ENCODE measurements at regions not wholly inside any gene's neighbourhood (a gene's known extent, or its start where the extent isn't known, plus 50 kb on each side); places are given as distances from the start of the nearest gene placed in this dataset.

GRCh38 chr6:14031516-14031915 lies 86.1 kb upstream of the CD83 start:
- DNase-seq: peak; percentile 35

- peak; percentile 96 for DNase-seq
These were observed 82.3 kb upstream of the CD83 start for GRCh38 chr6:14035071-14035847.

DNA sequence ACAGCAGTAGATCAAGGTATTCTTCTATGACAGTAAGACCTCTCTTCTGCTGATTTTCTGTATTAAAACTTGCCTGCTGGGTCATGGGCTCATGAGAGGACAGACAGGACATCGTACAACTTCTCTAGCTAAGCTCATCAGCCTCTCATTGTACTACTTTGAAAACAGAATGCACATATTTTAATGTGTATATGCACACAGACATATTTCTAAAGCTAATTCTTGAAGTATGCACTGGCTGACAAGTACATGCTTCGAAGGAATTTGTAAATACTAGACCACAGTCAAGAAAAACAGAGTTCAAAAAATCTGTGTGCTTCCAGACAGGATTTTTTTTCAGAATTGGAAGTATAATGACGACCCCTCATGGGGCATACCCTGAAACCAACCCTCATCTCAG lies 81.7 kb upstream of the CD83 start:
- peak; percentile 37 for DNase-seq

GRCh38 chr6:14036911-14037310 lies 80.7 kb upstream of the CD83 start:
- no peak for DNase-seq

DNA sequence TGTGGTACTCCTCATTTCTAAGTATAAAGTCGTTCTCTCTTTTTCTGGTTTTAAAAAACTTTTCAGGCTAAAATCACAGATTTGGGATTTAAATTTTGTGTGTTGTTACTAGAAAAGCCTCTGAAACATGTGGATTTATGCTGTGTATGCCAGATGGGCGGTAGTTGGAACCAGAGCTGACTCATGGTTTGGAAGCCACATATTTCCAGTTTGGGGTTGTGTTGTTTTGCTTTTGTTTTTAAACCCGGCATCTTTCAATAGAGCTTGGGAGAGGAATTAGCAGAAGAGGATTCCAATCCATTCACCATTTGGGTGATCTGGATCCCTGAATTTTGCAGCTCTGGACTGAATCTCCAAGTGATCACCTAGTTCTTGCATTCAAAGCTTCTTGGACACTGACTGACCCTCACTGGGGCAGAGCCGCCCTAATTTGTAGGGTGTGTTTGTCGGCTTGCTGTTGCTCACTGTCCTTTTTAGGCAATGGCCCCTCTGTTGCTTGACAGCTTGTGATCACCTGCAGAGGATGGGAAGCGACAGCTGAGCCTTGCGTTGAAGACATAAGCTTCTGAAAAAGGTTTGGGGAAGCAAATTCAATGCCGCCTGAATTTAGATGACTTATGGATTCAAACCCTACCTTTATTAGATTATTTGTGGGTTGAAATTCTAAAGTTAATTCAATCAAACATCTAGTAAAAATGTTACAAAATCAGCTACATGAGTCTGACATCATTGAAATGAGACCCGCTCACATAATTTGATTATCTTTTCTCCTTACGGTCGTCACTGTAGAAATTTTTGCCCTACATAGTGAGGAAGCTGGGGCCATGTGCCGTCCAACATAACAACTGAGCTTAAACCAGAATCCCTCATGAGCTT lies 79.9 kb upstream of the CD83 start:
- DNase-seq: peak; percentile 78

GRCh38 chr6:14038467-14039437 lies 78.8 kb upstream of the CD83 start:
- DNase-seq: peak; percentile 69

- no peak for DNase-seq
These were observed 77.5 kb upstream of the CD83 start for GRCh38 chr6:14040042-14040441.

GRCh38 chr6:14046476-14047068 lies 71.0 kb upstream of the CD83 start:
- DNase-seq: peak; percentile 40

DNA sequence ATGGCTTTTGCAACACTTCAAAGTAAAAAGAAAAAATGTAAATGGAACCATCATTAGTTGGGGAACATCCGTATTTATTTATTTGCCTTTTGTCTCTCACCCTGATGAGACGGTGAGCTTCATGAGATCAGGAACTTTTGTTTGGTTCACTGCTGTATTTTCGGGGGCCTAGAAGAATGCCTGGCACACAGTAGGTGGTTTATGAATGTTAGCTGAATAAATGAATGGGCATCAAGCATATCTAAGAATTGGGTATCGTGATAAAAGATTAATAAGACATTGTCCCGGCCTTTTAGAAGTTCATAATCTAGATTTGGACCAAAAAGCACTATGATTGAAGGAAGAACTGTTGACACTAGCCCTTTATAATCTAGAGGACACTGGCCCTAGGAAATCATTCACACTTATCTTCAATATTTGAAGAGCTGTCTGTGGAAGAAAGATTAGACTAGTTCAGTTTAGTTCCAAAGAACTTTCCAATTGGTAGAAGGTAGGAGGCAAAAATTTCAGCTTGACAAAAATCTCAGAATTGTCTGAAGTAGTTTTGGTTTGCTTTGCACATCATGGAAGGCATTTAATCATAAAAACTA lies 70.3 kb upstream of the CD83 start:
- DNase-seq: no peak

DNA sequence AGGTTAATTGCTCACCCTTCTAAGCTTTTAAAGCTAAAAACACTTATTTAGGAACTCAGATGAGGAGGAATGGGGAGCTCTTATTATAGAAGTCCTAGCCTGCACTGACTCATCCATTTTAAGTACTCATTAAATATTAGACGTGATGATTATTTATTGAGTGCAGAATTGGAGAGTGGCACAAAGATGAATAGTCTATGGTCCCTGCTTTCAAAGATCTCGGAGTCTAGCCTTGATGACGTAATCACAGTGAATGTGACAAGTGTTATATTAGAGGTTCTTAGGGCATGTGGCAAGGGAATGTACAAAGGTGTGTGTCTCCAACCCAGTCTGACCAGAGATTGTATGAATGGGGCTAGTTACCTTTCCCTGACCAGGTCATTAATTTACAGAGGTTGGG lies 68.7 kb upstream of the CD83 start:
- DNase-seq: no peak

GRCh38 chr6:14051355-14051754 lies 66.2 kb upstream of the CD83 start:
- DNase-seq: no peak

- no peak for DNase-seq
These were observed 63.8 kb upstream of the CD83 start for GRCh38 chr6:14053811-14054210.

DNA sequence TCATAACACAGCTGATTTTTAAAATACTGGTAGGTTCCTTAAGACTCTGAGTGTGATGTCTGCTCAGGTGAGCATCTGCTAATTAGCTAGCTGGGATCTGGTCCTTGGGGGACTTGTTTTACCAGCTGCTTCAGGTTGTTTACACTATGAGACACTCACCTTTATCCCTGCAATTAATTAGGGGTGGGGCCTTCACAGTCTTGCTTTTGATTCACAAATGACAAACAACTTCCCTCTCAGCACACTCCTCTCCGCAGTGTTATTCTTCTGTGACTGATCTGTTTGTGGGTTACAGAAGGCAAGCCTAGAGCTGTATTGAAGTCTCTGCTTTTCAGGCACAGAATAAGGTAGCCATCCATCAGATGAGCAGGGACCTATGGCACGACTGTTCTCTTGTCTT lies 62.0 kb upstream of the CD83 start:
- no peak for DNase-seq

- DNase-seq: no peak
These were observed 59.4 kb upstream of the CD83 start for GRCh38 chr6:14058029-14058695.

- DNase-seq: no peak
These were observed 58.8 kb upstream of the CD83 start for GRCh38 chr6:14058735-14059134.

GRCh38 chr6:14059791-14060436 lies 57.7 kb upstream of the CD83 start:
- DNase-seq: no peak

- DNase-seq: no peak
These were observed 56.6 kb upstream of the CD83 start for GRCh38 chr6:14060971-14061370.

DNA sequence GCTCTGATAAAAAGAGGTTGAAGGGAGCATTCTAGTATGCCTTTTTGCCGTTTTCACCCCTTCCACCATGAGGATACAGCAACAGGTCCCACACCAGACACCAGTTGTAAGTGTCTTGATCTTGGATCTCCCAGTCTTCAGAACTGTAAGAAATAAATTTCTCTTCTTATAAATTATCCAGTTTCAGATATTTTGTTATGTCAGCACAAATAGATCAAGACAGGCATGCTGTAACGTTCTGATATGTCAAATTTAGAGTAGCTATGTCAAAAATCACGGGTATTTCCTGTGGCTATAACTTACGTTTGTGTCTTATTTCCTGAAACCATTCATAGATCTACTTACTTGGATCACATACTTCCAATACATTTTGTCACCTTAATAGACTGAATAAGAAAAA lies 55.9 kb upstream of the CD83 start:
- DNase-seq: no peak

GRCh38 chr6:14062345-14063029 lies 55.1 kb upstream of the CD83 start:
- no peak for DNase-seq

DNA sequence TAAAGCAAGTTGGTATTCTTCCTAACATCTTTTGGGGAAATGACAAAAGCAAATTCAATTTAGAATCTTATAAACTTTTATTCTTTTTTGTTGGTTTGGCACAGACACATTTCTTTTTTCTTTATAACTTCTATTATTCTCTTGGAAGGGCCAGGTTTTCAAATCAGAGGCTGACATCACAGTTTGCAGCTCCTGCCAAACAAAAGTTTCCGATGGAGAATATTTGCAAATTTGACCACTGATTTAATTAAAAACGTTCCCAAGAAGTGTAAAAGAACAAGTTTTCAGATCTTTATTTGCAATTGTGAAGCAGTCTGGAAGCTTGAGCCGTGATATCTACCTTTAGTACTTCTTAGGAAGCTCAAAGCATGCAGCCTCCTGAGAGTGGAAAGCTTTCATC lies 53.8 kb upstream of the CD83 start:
- no peak for DNase-seq
